LHCN-M2 (cell line): ENCODE measurements at regions not wholly inside any gene's neighbourhood (a gene's known extent, or its start where the extent isn't known, plus 50 kb on each side); places are given as distances from the start of the nearest gene placed in this dataset.

ENCODE experiments used
- DNase-seq: peaks from one replicate; pipeline ENCODE4 v3.0.0-alpha.2; 2012; ENCODE audit warnings: low read depth

GRCh38 chr7:48703466-48703865 is 220.9 kb upstream of the CDC14C start:
- no peak for DNase-seq

- DNase-seq: no peak
Measured at GRCh38 chr7:48708122-48708521, 216.2 kb upstream of the CDC14C start.

GRCh38 chr7:48708635-48709034 is 215.7 kb upstream of the CDC14C start:
- DNase-seq: peak; percentile 19

GRCh38 chr7:48710995-48711394 is 213.4 kb upstream of the CDC14C start:
- peak; percentile 2 for DNase-seq

- DNase-seq: peak; percentile 19
Measured at GRCh38 chr7:48718731-48719378, 205.5 kb upstream of the CDC14C start.

- DNase-seq: no peak
Measured at GRCh38 chr7:48728799-48729198, 195.5 kb upstream of the CDC14C start.

- DNase-seq: no peak
Measured at GRCh38 chr7:48734695-48735406, 189.5 kb upstream of the CDC14C start.

- DNase-seq: no peak
Measured at GRCh38 chr7:48741545-48741944, 182.8 kb upstream of the CDC14C start.

- DNase-seq: no peak
Measured at GRCh38 chr7:48742079-48742798, 182.1 kb upstream of the CDC14C start.

GRCh38 chr7:48748081-48748833 is 176.1 kb upstream of the CDC14C start:
- no peak for DNase-seq

- peak; percentile 55 for DNase-seq
Measured at GRCh38 chr7:48755061-48755555, 169.2 kb upstream of the CDC14C start.

- DNase-seq: no peak
Measured at GRCh38 chr7:48759431-48760080, 164.8 kb upstream of the CDC14C start.

- peak; percentile 84 for DNase-seq
Measured at GRCh38 chr7:48760528-48761265, 163.7 kb upstream of the CDC14C start.

- no peak for DNase-seq
Measured at GRCh38 chr7:48780862-48781261, 143.5 kb upstream of the CDC14C start.

GRCh38 chr7:48781752-48782151 is 142.6 kb upstream of the CDC14C start:
- peak; percentile 60 for DNase-seq

GRCh38 chr7:48782511-48782910 is 141.8 kb upstream of the CDC14C start:
- DNase-seq: no peak

GRCh38 chr7:48786951-48787350 is 137.4 kb upstream of the CDC14C start:
- peak; percentile 30 for DNase-seq

- DNase-seq: no peak
Measured at GRCh38 chr7:48803250-48803649, 121.1 kb upstream of the CDC14C start.

GRCh38 chr7:48806731-48807130 is 117.6 kb upstream of the CDC14C start:
- DNase-seq: no peak

- no peak for DNase-seq
Measured at GRCh38 chr7:48811071-48811470, 113.3 kb upstream of the CDC14C start.

GRCh38 chr7:48813472-48813871 is 110.9 kb upstream of the CDC14C start:
- DNase-seq: no peak
